GM18507 (cell line): ENCODE measurements at regions not wholly inside any gene's neighbourhood (a gene's known extent, or its start where the extent isn't known, plus 50 kb on each side); places are given as distances from the start of the nearest gene placed in this dataset.

Source experiments
- DNase-seq: peaks from one replicate; pipeline ENCODE4 v3.0.0; 2011; ENCODE audit warnings: low read depth; ENCODE audit not compliant: insufficient read length; ENCODE audit errors: extremely low spot score
- FAIRE-seq: peaks from 2 replicates; lab custom pipeline; 2011; peaks lifted over from hg19 to GRCh38; lab: Jason Lieb, UNC

- FAIRE-seq (no peak), DNase-seq (no peak)
Measured at GRCh38 chr1:212556822-212557549, 51.6 kb upstream of the ATF3 start.

- DNase-seq (no peak), FAIRE-seq (no peak)
Measured at GRCh38 chr1:212557739-212558692, 50.5 kb upstream of the ATF3 start.

DNA sequence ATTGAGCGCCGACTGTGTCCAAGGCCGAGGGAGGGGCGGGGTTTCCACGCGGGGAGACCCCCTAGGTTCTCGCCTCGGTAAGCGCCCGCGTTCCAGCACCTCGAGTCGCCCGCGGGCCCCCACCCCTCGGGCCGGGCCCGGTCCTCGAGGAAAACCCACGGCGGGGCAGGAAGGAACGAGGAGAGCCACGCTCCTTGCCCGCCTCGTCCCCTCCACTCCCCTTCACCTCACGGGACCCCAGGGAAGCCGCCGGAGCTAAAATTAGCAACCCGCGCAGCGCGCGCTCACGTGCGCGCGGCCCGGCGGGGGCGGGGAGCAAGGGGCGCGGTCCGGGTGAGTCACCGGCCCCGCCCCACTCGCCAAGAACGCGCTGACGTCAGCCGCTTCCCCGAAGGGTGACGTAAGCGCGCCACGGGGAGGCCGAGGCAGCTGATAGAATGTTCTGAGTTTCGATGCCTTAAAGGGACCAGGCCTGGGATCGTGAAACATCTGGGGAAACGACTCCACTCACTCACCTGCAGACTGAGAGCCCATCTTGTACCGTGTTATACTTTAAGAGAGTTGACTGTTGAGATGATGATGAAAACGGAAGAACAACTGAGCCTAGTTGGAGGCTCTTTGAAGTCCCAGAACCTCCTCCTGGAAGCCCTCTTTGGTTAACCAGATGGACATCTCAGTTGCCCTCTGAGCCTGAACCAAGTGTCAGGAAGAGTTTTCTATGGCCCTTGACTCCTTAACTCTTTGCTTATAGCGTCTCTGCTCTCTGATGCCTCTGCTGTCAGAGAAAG lies 49.7 kb upstream of the ATF3 start:
- FAIRE-seq (peak; percentile 98), DNase-seq (peak; percentile 94)
